Adrenal gland (tissue), 5 donors: ENCODE measurements at regions not wholly inside any gene's neighbourhood (a gene's known extent, or its start where the extent isn't known, plus 50 kb on each side); places are given as distances from the start of the nearest gene placed in this dataset.

Source experiments
- POLR2A ChIP-seq, 2 donors: fragments of 450-650 bp; IDR thresholded peaks; one replicate each; pipeline ENCODE4 v1.6.1; 2017; ENCODE audit warnings: antibody characterized with exemption in 2 of 2, mild to moderate bottlenecking in 2 of 2, moderate library complexity in 1 of 2
- TF ChIP-seq, protein P1 (sequence below), 6 experiments: fragments of 450-650 bp in 4 of 6; fragments of 200-600 bp in 2 of 6; sonication (generic) in 1 of 6; IDR thresholded peaks; 1 replicate in 5 of 6; 2 replicates in 1 of 6; pipeline versions ENCODE4 v1.5.1 to v1.8.0; 2016 to 2021; ENCODE audit warnings: antibody characterized with exemption in 6 of 6, mild to moderate bottlenecking in 2 of 6, moderate library complexity in 1 of 6
- donor health status: DM: no; HTN: no; CAD: no.

- TF ChIP-seq, protein P1, sequence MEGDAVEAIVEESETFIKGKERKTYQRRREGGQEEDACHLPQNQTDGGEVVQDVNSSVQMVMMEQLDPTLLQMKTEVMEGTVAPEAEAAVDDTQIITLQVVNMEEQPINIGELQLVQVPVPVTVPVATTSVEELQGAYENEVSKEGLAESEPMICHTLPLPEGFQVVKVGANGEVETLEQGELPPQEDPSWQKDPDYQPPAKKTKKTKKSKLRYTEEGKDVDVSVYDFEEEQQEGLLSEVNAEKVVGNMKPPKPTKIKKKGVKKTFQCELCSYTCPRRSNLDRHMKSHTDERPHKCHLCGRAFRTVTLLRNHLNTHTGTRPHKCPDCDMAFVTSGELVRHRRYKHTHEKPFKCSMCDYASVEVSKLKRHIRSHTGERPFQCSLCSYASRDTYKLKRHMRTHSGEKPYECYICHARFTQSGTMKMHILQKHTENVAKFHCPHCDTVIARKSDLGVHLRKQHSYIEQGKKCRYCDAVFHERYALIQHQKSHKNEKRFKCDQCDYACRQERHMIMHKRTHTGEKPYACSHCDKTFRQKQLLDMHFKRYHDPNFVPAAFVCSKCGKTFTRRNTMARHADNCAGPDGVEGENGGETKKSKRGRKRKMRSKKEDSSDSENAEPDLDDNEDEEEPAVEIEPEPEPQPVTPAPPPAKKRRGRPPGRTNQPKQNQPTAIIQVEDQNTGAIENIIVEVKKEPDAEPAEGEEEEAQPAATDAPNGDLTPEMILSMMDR (IDR thresholded peaks at IDR 0.05): no peak
- no peak for TF ChIP-seq POLR2A (IDR thresholded peaks at IDR 0.05)
These were observed 296.0 kb downstream of the ISL1 start for GRCh38 chr5:51679286-51679685.
